GM23338 (cell line): ENCODE measurements at regions not wholly inside any gene's neighbourhood (a gene's known extent, or its start where the extent isn't known, plus 50 kb on each side); places are given as distances from the start of the nearest gene placed in this dataset.

Source experiments
- ATAC-seq: fragments of 200-7000 bp; cut with Tn5 transposase; 3 replicates; pipeline ENCODE4 v1.9.1; 2020
- DNase-seq: peaks from one replicate; pipeline ENCODE4 v3.0.0-alpha.2; 2015; ENCODE audit warnings: low spot score
- H2AFZ ChIP-seq: fragments of 200-600 bp; sonication (generic); 2 replicates; pipeline ENCODE4 v1.8.0; 2016; ENCODE audit warnings: antibody characterized with exemption, mild to moderate bottlenecking, moderate library complexity
- H3F3A ChIP-seq: fragments of 200-600 bp; sonication (generic); replicated peaks from 2 replicates; pipeline ENCODE4 v1.8.0; 2017; ENCODE audit warnings: antibody characterized with exemption, mixed run types, low read depth
- H3K27ac ChIP-seq: fragments of 200-600 bp; sonication (generic); 2 replicates; pipeline ENCODE4 v1.6.1; 2016; ENCODE audit warnings: low read depth
- H3K27me3 ChIP-seq: fragments of 200-600 bp; sonication (generic); 2 replicates; pipeline ENCODE4 v1.8.0; 2016; ENCODE audit warnings: mild to moderate bottlenecking, mixed run types, moderate library complexity; ENCODE audit not compliant: insufficient read depth
- H3K36me3 ChIP-seq: fragments of 200-600 bp; sonication (generic); 2 replicates; pipeline ENCODE4 v1.8.0; 2016; ENCODE audit warnings: mild to moderate bottlenecking; ENCODE audit not compliant: insufficient read depth
- H3K4me1 ChIP-seq: fragments of 200-600 bp; sonication (generic); 2 replicates; pipeline ENCODE4 v1.8.0; 2016; ENCODE audit warnings: mild to moderate bottlenecking, moderate library complexity; ENCODE audit not compliant: insufficient read depth
- H3K4me2 ChIP-seq: fragments of 200-600 bp; sonication (generic); 2 replicates; pipeline ENCODE4 v1.7.1; 2017; ENCODE audit warnings: mixed run types
- H3K4me3 ChIP-seq: fragments of 200-600 bp; sonication (generic); 2 replicates; pipeline ENCODE4 v1.6.1; 2016; ENCODE audit warnings: mixed run types
- H3K79me2 ChIP-seq: fragments of 200-600 bp; sonication (generic); replicated peaks from 2 replicates; pipeline ENCODE4 v1.8.0; 2017; ENCODE audit warnings: mild to moderate bottlenecking; ENCODE audit not compliant: insufficient read depth
- H3K9me2 ChIP-seq: fragments of 200-600 bp; sonication (generic); 2 replicates; pipeline ENCODE4 v1.8.0; 2017; ENCODE audit not compliant: insufficient read depth
- H4K20me1 ChIP-seq: fragments of 200-600 bp; sonication (generic); replicated peaks from 2 replicates; pipeline ENCODE4 v1.8.0; 2017; ENCODE audit warnings: mild to moderate bottlenecking; ENCODE audit not compliant: insufficient read depth
- H3K27ac Mint-ChIP-seq: 2 replicates; pipeline ENCODE4 v1.8.0; 2020; ENCODE audit warnings: inconsistent platforms, mild to moderate bottlenecking, moderate library complexity, mixed read lengths
- H3K27me3 Mint-ChIP-seq: 3 replicates; pipeline ENCODE4 v1.8.0; 2022; ENCODE audit warnings: low read depth, mild to moderate bottlenecking, moderate library complexity, mixed read lengths, inconsistent platforms; ENCODE audit not compliant: insufficient read depth, poor library complexity
- H3K36me3 Mint-ChIP-seq: 3 replicates; pipeline ENCODE4 v1.8.0; 2021; ENCODE audit warnings: low read depth, mild to moderate bottlenecking, inconsistent platforms, moderate library complexity, mixed read lengths
- H3K4me1 Mint-ChIP-seq: 3 replicates; pipeline ENCODE4 v1.8.0; 2020; ENCODE audit warnings: mild to moderate bottlenecking, inconsistent platforms, mixed read lengths
- H3K4me3 Mint-ChIP-seq: 3 replicates; pipeline ENCODE4 v1.8.0; 2021; ENCODE audit warnings: moderate library complexity, mild to moderate bottlenecking, inconsistent platforms, mixed read lengths
- H3K9me3 Mint-ChIP-seq: 3 replicates; pipeline ENCODE4 v1.8.0; 2020; ENCODE audit warnings: moderate library complexity, mild to moderate bottlenecking, inconsistent platforms, mixed read lengths
- CREB1 ChIP-seq: fragments of 250-450 bp; sonication (Bioruptor Pico); IDR thresholded peaks from 2 replicates; pipeline ENCODE4 v1.5.0; 2020; ENCODE audit warnings: low read depth, mild to moderate bottlenecking, moderate library complexity
- NANOG ChIP-seq: IDR thresholded peaks from 2 replicates; pipeline ENCODE4 v1.6.1; 2016; ENCODE audit warnings: antibody characterized with exemption, borderline replicate concordance
- STAT1 ChIP-seq: IDR thresholded peaks from one replicate; pipeline ENCODE4 v1.6.1; 2016; ENCODE audit warnings: antibody characterized with exemption; ENCODE audit not compliant: unreplicated experiment
- ZNF114 ChIP-seq: fragments of 250-450 bp; sonication (Bioruptor Pico); IDR thresholded peaks from 2 replicates; pipeline ENCODE4 v1.5.0; 2020; ENCODE audit warnings: mild to moderate bottlenecking, moderate library complexity
- TF ChIP-seq, protein P1 (sequence below): fragments of 250-450 bp; sonication (Bioruptor Pico); IDR thresholded peaks from 2 replicates; pipeline ENCODE4 v1.5.0; 2020; ENCODE audit warnings: mild to moderate bottlenecking, moderate library complexity

DNA sequence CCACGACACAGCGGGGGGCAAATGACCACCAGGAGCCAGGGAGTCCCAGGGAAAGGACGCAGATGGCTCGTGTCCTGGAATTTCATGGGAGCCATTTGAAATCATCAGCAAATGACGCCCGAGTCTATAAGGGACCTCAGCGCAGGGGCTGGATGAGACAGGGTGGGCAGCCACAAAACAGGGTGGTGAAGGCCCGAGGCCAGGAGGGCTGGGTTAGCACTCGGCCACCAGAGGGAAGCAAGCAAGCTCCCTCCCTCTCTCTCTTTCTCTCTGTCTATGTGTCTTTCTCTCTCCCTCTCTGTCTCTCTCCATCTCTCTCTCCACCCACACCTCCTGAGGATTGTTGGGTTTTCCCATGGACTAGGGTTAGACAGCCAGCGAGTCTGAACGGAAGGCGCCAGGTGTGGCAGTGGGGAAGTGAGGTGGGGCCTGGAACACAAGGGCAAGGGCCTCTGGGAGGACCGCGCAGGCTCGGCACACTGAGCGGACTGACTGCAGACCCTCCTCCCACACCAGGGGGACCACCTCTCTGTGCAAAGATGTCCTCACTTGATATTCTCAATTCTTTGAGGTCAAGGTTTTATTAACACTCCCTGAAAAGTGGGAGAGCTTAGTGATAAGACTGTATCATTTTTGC is 73.8 kb upstream of the TMPRSS2 start:
- H2AFZ ChIP-seq: no peak overlapping the region
- H3K4me3 ChIP-seq: no peak overlapping the region
- Mint-ChIP-seq H3K27ac (no peak overlapping the region), H3K4me3 (no peak overlapping the region), H3K36me3 (0 out of 3 replicates have a peak, but pooled peaks cover 3% of the 10 kb centered on the region), H3K27me3 (peaks cover 2% of the 10 kb centered on the region), H3K9me3 (peaks cover 27% of the 10 kb centered on the region), H3K4me1 (peaks cover 4% of the 10 kb centered on the region)
- no peaks in the 10 kb centered on the region for H4K20me1 ChIP-seq
- H3K36me3 ChIP-seq: no peaks in the 10 kb centered on the region
- DNase-seq: no peak
- no peak overlapping the region for H3K27ac ChIP-seq
- no peak overlapping the region for H3K4me2 ChIP-seq
- H3K9me2 ChIP-seq: no peaks in the 10 kb centered on the region
- TF ChIP-seq CREB1 (no peak), STAT1 (no peak), ZNF114 (CRISPR knock-in tag) (no peak), NANOG (no peak)
- TF ChIP-seq, protein P1, sequence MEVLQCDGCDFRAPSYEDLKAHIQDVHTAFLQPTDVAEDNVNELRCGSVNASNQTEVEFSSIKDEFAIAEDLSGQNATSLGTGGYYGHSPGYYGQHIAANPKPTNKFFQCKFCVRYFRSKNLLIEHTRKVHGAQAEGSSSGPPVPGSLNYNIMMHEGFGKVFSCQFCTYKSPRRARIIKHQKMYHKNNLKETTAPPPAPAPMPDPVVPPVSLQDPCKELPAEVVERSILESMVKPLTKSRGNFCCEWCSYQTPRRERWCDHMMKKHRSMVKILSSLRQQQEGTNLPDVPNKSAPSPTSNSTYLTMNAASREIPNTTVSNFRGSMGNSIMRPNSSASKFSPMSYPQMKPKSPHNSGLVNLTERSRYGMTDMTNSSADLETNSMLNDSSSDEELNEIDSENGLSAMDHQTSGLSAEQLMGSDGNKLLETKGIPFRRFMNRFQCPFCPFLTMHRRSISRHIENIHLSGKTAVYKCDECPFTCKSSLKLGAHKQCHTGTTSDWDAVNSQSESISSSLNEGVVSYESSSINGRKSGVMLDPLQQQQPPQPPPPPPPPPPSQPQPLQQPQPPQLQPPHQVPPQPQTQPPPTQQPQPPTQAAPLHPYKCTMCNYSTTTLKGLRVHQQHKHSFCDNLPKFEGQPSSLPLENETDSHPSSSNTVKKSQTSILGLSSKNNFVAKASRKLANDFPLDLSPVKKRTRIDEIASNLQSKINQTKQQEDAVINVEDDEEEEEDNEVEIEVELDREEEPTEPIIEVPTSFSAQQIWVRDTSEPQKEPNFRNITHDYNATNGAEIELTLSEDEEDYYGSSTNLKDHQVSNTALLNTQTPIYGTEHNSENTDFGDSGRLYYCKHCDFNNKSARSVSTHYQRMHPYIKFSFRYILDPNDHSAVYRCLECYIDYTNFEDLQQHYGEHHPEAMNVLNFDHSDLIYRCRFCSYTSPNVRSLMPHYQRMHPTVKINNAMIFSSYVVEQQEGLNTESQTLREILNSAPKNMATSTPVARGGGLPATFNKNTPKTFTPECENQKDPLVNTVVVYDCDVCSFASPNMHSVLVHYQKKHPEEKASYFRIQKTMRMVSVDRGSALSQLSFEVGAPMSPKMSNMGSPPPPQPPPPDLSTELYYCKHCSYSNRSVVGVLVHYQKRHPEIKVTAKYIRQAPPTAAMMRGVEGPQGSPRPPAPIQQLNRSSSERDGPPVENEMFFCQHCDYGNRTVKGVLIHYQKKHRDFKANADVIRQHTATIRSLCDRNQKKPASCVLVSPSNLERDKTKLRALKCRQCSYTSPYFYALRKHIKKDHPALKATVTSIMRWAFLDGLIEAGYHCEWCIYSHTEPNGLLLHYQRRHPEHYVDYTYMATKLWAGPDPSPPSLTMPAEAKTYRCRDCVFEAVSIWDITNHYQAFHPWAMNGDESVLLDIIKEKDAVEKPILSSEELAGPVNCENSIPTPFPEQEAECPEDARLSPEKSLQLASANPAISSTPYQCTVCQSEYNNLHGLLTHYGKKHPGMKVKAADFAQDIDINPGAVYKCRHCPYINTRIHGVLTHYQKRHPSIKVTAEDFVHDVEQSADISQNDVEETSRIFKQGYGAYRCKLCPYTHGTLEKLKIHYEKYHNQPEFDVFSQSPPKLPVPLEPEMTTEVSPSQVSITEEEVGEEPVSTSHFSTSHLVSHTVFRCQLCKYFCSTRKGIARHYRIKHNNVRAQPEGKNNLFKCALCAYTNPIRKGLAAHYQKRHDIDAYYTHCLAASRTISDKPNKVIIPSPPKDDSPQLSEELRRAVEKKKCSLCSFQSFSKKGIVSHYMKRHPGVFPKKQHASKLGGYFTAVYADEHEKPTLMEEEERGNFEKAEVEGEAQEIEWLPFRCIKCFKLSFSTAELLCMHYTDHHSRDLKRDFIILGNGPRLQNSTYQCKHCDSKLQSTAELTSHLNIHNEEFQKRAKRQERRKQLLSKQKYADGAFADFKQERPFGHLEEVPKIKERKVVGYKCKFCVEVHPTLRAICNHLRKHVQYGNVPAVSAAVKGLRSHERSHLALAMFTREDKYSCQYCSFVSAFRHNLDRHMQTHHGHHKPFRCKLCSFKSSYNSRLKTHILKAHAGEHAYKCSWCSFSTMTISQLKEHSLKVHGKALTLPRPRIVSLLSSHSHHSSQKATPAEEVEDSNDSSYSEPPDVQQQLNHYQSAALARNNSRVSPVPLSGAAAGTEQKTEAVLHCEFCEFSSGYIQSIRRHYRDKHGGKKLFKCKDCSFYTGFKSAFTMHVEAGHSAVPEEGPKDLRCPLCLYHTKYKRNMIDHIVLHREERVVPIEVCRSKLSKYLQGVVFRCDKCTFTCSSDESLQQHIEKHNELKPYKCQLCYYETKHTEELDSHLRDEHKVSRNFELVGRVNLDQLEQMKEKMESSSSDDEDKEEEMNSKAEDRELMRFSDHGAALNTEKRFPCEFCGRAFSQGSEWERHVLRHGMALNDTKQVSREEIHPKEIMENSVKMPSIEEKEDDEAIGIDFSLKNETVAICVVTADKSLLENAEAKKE (CRISPR knock-in tag): no peak
- ATAC-seq: peak; percentile 40; the same call in 2 of the 3 replicates
- no peaks in the 10 kb centered on the region for H3K27me3 ChIP-seq
- no peaks in the 10 kb centered on the region for H3K79me2 ChIP-seq
- no peaks in the 10 kb centered on the region for H3K4me1 ChIP-seq
- H3F3A ChIP-seq: no peaks in the 10 kb centered on the region
